ENCODE measurements at regions not wholly inside any gene's neighbourhood (a gene's known extent, or its start where the extent isn't known, plus 50 kb on each side); places are given as distances from the start of the nearest gene placed in this dataset.

DNA sequence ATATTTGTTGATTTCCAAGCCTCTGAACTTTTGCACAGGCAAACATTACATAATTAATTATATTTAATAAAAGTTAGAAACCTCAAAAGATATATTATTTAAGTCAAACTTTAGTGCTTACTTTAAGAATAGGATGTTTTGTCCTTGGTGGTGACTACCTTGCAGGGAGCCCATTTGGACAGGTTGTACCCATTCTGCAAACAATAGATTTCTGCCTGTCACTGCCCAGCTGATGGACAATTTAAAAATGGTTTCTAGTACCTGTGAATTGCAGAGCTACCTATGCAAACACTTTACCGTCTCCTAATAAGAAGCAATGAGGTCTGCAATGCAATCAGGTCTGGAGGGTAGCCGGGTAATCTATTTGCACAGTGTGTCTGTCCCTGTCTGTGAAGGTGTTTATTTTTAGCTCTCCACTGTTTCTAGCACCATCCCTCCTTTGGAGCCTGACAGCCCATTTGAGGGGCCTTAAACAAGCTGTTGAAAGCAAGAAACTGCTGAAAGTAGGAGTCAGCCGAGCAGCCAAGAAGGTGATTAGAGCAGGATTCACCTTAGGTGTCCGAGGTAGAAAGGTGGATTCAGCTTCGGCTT, 556.2 kb upstream of the CFAP20DC start:
- Histone ChIP-seq H4K20me1 (ENCODE audit: insufficient read depth) (no peaks in the 10 kb centered on the region), H3K9me2 (ENCODE audit: insufficient read depth, low read length) (no peaks in the 10 kb centered on the region), H3K79me2 (replicated peaks; ENCODE audit: insufficient read depth, low read length) (no peaks in the 10 kb centered on the region), H3K4me2 (ENCODE audit: low read length) (no peak overlapping the region), H3K9me3 (ENCODE audit: low read length) (no peaks in the 10 kb centered on the region), H2AFZ (ENCODE audit: low read depth, low read length) (no peak overlapping the region), H3K4me3 (ENCODE audit: low read length) (no peak overlapping the region), H3K36me3 (ENCODE audit: insufficient read depth, low read length) (no peaks in the 10 kb centered on the region), H3K27ac (ENCODE audit: low read length) (no peak overlapping the region), H3K9ac (ENCODE audit: low read length) (no peak overlapping the region), H3K27me3 (ENCODE audit: insufficient read depth, low read depth, low read length) (no peaks in the 10 kb centered on the region), H3F3A (ENCODE audit: insufficient read depth, low read length, poor library complexity, severe bottlenecking) (no peaks in the 10 kb centered on the region)
- no peak for TF ChIP-seq SMC3 (conservative IDR thresholded peaks at IDR 0.05; ENCODE audit: poor library complexity)
- TF ChIP-seq MXI1 (conservative IDR thresholded peaks at IDR 0.05; ENCODE audit: poor library complexity, severe bottlenecking) = no peak
- no peak for TF ChIP-seq EZH2 (IDR thresholded peaks at IDR 0.05; ENCODE audit: borderline replicate concordance, insufficient read depth, low read length, poor library complexity, severe bottlenecking)

DNA sequence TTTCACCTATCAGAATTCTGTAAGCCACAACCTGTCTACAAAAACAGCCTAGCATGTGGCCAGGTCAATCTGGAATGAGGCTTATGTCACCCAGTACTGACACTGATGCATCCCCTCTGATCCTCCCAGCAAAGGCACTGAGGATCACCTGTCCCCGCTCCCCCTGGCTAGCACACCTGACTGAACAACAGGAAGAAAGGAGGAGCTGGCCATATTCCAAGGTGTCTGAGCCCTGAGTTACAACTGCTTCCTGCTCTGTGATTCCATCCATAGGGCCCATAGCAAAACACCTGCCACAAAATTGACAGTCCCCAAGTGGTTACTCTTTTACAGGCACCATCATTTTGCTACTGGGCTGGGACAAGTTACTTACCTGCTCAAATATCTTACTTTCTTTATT, 555.5 kb upstream of the CFAP20DC start:
- Histone ChIP-seq H4K20me1 (ENCODE audit: insufficient read depth) (no peaks in the 10 kb centered on the region), H3F3A (ENCODE audit: insufficient read depth, low read length, poor library complexity, severe bottlenecking) (no peaks in the 10 kb centered on the region), H3K36me3 (ENCODE audit: insufficient read depth, low read length) (no peaks in the 10 kb centered on the region), H3K4me2 (ENCODE audit: low read length) (no peak overlapping the region), H3K9me2 (ENCODE audit: insufficient read depth, low read length) (no peaks in the 10 kb centered on the region), H3K4me3 (ENCODE audit: low read length) (no peak overlapping the region), H3K27ac (ENCODE audit: low read length) (no peak overlapping the region), H3K79me2 (replicated peaks; ENCODE audit: insufficient read depth, low read length) (no peaks in the 10 kb centered on the region), H3K27me3 (ENCODE audit: insufficient read depth, low read depth, low read length) (no peaks in the 10 kb centered on the region), H3K9ac (ENCODE audit: low read length) (no peak overlapping the region), H2AFZ (ENCODE audit: low read depth, low read length) (no peak overlapping the region), H3K9me3 (ENCODE audit: low read length) (no peaks in the 10 kb centered on the region)
- TF ChIP-seq, protein P1, sequence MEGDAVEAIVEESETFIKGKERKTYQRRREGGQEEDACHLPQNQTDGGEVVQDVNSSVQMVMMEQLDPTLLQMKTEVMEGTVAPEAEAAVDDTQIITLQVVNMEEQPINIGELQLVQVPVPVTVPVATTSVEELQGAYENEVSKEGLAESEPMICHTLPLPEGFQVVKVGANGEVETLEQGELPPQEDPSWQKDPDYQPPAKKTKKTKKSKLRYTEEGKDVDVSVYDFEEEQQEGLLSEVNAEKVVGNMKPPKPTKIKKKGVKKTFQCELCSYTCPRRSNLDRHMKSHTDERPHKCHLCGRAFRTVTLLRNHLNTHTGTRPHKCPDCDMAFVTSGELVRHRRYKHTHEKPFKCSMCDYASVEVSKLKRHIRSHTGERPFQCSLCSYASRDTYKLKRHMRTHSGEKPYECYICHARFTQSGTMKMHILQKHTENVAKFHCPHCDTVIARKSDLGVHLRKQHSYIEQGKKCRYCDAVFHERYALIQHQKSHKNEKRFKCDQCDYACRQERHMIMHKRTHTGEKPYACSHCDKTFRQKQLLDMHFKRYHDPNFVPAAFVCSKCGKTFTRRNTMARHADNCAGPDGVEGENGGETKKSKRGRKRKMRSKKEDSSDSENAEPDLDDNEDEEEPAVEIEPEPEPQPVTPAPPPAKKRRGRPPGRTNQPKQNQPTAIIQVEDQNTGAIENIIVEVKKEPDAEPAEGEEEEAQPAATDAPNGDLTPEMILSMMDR (IDR thresholded peaks at IDR 0.05; ENCODE audit: poor library complexity, severe bottlenecking) = no peak
- TF ChIP-seq RAD21 (conservative IDR thresholded peaks at IDR 0.05) (no peak), SMC3 (conservative IDR thresholded peaks at IDR 0.05; ENCODE audit: poor library complexity) (no peak), POLR2AphosphoS5 (IDR thresholded peaks at IDR 0.05) (no peak), EP300 (conservative IDR thresholded peaks at IDR 0.05; ENCODE audit: poor library complexity, severe bottlenecking) (no peak), EZH2 (IDR thresholded peaks at IDR 0.05; ENCODE audit: borderline replicate concordance, insufficient read depth, low read length, poor library complexity, severe bottlenecking) (no peak), MXI1 (conservative IDR thresholded peaks at IDR 0.05; ENCODE audit: poor library complexity, severe bottlenecking) (no peak), TAF1 (IDR thresholded peaks at IDR 0.05; ENCODE audit: low read depth) (no peak)
- TF ChIP-seq, protein P2, sequence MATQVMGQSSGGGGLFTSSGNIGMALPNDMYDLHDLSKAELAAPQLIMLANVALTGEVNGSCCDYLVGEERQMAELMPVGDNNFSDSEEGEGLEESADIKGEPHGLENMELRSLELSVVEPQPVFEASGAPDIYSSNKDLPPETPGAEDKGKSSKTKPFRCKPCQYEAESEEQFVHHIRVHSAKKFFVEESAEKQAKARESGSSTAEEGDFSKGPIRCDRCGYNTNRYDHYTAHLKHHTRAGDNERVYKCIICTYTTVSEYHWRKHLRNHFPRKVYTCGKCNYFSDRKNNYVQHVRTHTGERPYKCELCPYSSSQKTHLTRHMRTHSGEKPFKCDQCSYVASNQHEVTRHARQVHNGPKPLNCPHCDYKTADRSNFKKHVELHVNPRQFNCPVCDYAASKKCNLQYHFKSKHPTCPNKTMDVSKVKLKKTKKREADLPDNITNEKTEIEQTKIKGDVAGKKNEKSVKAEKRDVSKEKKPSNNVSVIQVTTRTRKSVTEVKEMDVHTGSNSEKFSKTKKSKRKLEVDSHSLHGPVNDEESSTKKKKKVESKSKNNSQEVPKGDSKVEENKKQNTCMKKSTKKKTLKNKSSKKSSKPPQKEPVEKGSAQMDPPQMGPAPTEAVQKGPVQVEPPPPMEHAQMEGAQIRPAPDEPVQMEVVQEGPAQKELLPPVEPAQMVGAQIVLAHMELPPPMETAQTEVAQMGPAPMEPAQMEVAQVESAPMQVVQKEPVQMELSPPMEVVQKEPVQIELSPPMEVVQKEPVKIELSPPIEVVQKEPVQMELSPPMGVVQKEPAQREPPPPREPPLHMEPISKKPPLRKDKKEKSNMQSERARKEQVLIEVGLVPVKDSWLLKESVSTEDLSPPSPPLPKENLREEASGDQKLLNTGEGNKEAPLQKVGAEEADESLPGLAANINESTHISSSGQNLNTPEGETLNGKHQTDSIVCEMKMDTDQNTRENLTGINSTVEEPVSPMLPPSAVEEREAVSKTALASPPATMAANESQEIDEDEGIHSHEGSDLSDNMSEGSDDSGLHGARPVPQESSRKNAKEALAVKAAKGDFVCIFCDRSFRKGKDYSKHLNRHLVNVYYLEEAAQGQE (IDR thresholded peaks at IDR 0.05; ENCODE audit: borderline replicate concordance) = no peak

Measured in neural cell (in vitro differentiated cells).